Peyer's patch (tissue), 4 donors: ENCODE measurements at regions not wholly inside any gene's neighbourhood (a gene's known extent, or its start where the extent isn't known, plus 50 kb on each side); places are given as distances from the start of the nearest gene placed in this dataset.

Source experiments
- CTCF ChIP-seq, 6 experiments: fragments of 450-650 bp in 4 of 6; fragments of 200-600 bp in 2 of 6; sonication (generic) in 1 of 6; IDR thresholded peaks; one replicate each; pipeline ENCODE4 v1.5.1; 2017 to 2019; ENCODE audit warnings: antibody characterized with exemption in 6 of 6, mild to moderate bottlenecking in 3 of 6, moderate library complexity in 1 of 6
- POLR2A ChIP-seq, 2 donors: fragments of 450-650 bp; IDR thresholded peaks; one replicate each; pipeline ENCODE4 v1.5.1; 2017; ENCODE audit warnings: antibody characterized with exemption in 2 of 2, mild to moderate bottlenecking in 2 of 2, moderate library complexity in 2 of 2

DNA sequence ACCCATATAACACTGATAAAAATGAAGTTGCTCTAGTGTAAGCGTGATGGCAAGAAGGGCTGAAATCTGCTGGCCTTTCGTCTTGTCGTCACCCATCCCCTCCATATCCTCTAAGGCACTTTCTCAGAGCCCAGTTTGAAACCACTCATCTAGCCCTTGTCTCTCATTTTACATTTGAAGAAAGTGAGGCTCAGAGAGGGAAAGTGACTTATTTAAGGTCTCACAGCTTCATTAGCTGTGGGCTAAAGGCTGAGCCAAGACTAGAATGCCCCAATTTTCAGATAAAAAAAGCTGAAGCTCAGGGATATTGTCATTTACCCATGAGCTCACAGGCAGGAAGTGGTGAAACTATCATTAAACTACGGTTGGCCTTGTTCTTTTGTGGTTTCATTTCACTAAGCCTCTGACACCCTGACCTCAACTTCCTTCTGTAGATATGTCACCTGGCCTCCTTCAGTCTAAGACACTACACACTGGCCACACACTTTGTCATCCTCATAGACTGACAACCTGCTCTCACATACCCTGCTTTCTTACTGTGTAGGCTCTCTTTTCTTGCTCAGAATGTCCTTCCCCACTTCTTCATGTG, 176.7 kb upstream of the DMAC1 start:
- TF ChIP-seq CTCF (IDR thresholded peaks at IDR 0.05) (no peak), POLR2A (IDR thresholded peaks at IDR 0.05) (no peak)
